ENCODE measurements at regions not wholly inside any gene's neighbourhood (a gene's known extent, or its start where the extent isn't known, plus 50 kb on each side); places are given as distances from the start of the nearest gene placed in this dataset.

- Histone ChIP-seq H4K20me1 (ENCODE audit: control insufficient read depth, extremely low read depth, insufficient read depth, low read length) (no peaks in the 10 kb centered on the region), H3K36me3 (ENCODE audit: control insufficient read depth in 2 of 2, extremely low read depth in 1 of 2, insufficient read depth in 2 of 2, low read length in 2 of 2) (no peaks in the 10 kb centered on the region), H2AFZ (ENCODE audit: control insufficient read depth, low read length) (no peak overlapping the region), H3K27me3 (ENCODE audit: control insufficient read depth, extremely low read depth, insufficient read depth, low read length) (no peaks in the 10 kb centered on the region), H3K4me2 (ENCODE audit: control insufficient read depth, extremely low read depth, insufficient read depth, low read depth, low read length) (no peak overlapping the region), H3K4me1 (ENCODE audit: control insufficient read depth, extremely low read depth, insufficient read depth, low read length) (no peaks in the 10 kb centered on the region), H3K27ac (ENCODE audit: control insufficient read depth, insufficient read depth, low read length) (no peak overlapping the region), H3K9me3 (ENCODE audit: control insufficient read depth, low read depth, low read length) (no peaks in the 10 kb centered on the region), H3K9ac (ENCODE audit: control insufficient read depth, extremely low read depth, insufficient read depth, low read length) (no peak overlapping the region), H3K9me1 (ENCODE audit: control insufficient read depth, extremely low read depth, insufficient read depth, low read length) (no peaks in the 10 kb centered on the region), H3K79me2 (ENCODE audit: control insufficient read depth, insufficient read depth, low read length) (no peaks in the 10 kb centered on the region), H3K4me3 (ENCODE audit: control insufficient read depth in 2 of 3, extremely low read depth in 1 of 3, insufficient read depth in 2 of 3, low read depth in 1 of 3, low read length in 3 of 3) (no peak overlapping the region)
- dilution Hi-C loops (cut with MboI; ENCODE audit: extremely low pct_ligation_motif_present, low sequenced_read_pairs), result no loop called here
- no peak for TF ChIP-seq EZH2 (IDR thresholded peaks at IDR 0.05; ENCODE audit: low read length)
- TF ChIP-seq, protein P1, sequence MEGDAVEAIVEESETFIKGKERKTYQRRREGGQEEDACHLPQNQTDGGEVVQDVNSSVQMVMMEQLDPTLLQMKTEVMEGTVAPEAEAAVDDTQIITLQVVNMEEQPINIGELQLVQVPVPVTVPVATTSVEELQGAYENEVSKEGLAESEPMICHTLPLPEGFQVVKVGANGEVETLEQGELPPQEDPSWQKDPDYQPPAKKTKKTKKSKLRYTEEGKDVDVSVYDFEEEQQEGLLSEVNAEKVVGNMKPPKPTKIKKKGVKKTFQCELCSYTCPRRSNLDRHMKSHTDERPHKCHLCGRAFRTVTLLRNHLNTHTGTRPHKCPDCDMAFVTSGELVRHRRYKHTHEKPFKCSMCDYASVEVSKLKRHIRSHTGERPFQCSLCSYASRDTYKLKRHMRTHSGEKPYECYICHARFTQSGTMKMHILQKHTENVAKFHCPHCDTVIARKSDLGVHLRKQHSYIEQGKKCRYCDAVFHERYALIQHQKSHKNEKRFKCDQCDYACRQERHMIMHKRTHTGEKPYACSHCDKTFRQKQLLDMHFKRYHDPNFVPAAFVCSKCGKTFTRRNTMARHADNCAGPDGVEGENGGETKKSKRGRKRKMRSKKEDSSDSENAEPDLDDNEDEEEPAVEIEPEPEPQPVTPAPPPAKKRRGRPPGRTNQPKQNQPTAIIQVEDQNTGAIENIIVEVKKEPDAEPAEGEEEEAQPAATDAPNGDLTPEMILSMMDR (optimal IDR thresholded peaks at IDR 0.05 in 1 of 3, IDR thresholded peaks at IDR 0.05 in 1 of 3, conservative IDR thresholded peaks at IDR 0.05 in 1 of 3; ENCODE audit: extremely low read depth in 1 of 3, insufficient read depth in 2 of 3, low read length in 3 of 3), result no peak
- DNase-seq (ENCODE audit: low read depth, low spot score) (no peak), FAIRE-seq (no peak)
Measured at GRCh38 chr3:35081899-35082298, 557.4 kb upstream of the ARPP21 start.

DNA sequence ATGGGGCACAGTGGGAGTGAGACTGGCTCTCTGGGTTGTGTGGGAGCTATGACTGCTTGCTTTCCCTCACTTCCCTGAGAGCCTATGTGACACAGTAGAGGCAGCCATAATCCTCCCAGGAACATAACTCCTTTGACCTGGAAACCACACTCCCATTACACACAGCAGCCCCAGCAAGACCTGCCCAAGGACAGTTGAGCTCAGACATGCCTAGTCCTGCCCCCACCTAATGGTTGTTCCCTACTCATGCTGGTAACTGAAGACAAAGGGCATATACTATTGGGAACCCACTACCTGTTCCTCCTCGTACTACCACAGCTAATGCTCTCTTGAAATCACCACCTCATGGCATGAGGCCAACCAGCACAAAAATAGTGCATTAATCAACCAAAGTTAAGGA lies 550.4 kb upstream of the ARPP21 start:
- no peaks in the 10 kb centered on the region for H3K36me3 ChIP-seq (ENCODE audit: control insufficient read depth in 2 of 2, extremely low read depth in 1 of 2, insufficient read depth in 2 of 2, low read length in 2 of 2)
- no peak overlapping the region for H3K9ac ChIP-seq (ENCODE audit: control insufficient read depth, extremely low read depth, insufficient read depth, low read length)
- no peak for TF ChIP-seq EZH2 (IDR thresholded peaks at IDR 0.05; ENCODE audit: low read length)
- TF ChIP-seq, protein P1 (optimal IDR thresholded peaks at IDR 0.05 in 1 of 3, IDR thresholded peaks at IDR 0.05 in 1 of 3, conservative IDR thresholded peaks at IDR 0.05 in 1 of 3; ENCODE audit: extremely low read depth in 1 of 3, insufficient read depth in 2 of 3, low read length in 3 of 3), result no peak
- H3K4me3 ChIP-seq (ENCODE audit: control insufficient read depth in 2 of 3, extremely low read depth in 1 of 3, insufficient read depth in 2 of 3, low read depth in 1 of 3, low read length in 3 of 3), result no peak overlapping the region
- dilution Hi-C loops (cut with MboI; ENCODE audit: extremely low pct_ligation_motif_present, low sequenced_read_pairs), result no loop called here
- no peaks in the 10 kb centered on the region for H3K9me3 ChIP-seq (ENCODE audit: control insufficient read depth, low read depth, low read length)
- H4K20me1 ChIP-seq (ENCODE audit: control insufficient read depth, extremely low read depth, insufficient read depth, low read length), result no peaks in the 10 kb centered on the region
- no peaks in the 10 kb centered on the region for H3K27me3 ChIP-seq (ENCODE audit: control insufficient read depth, extremely low read depth, insufficient read depth, low read length)
- H3K4me1 ChIP-seq (ENCODE audit: control insufficient read depth, extremely low read depth, insufficient read depth, low read length), result no peaks in the 10 kb centered on the region
- H3K9me1 ChIP-seq (ENCODE audit: control insufficient read depth, extremely low read depth, insufficient read depth, low read length), result no peaks in the 10 kb centered on the region
- H2AFZ ChIP-seq (ENCODE audit: control insufficient read depth, low read length), result no peak overlapping the region
- FAIRE-seq (no peak), DNase-seq (ENCODE audit: low read depth, low spot score) (no peak)
- H3K27ac ChIP-seq (ENCODE audit: control insufficient read depth, insufficient read depth, low read length), result no peak overlapping the region
- no peak overlapping the region for H3K4me2 ChIP-seq (ENCODE audit: control insufficient read depth, extremely low read depth, insufficient read depth, low read depth, low read length)
- H3K79me2 ChIP-seq (ENCODE audit: control insufficient read depth, insufficient read depth, low read length), result no peaks in the 10 kb centered on the region

All from keratinocyte (primary cell).